Suppressor macrophage treated with lipopolysaccharide for 4 hours (primary cell): ENCODE measurements at regions not wholly inside any gene's neighbourhood (a gene's known extent, or its start where the extent isn't known, plus 50 kb on each side); places are given as distances from the start of the nearest gene placed in this dataset.
A peak's percentile ranks its signal among the peaks of the same experiment; 100 is the strongest.

Source experiments
- DNase-seq: peaks from one replicate; pipeline ENCODE4 v3.0.0-alpha.2; 2020

DNA sequence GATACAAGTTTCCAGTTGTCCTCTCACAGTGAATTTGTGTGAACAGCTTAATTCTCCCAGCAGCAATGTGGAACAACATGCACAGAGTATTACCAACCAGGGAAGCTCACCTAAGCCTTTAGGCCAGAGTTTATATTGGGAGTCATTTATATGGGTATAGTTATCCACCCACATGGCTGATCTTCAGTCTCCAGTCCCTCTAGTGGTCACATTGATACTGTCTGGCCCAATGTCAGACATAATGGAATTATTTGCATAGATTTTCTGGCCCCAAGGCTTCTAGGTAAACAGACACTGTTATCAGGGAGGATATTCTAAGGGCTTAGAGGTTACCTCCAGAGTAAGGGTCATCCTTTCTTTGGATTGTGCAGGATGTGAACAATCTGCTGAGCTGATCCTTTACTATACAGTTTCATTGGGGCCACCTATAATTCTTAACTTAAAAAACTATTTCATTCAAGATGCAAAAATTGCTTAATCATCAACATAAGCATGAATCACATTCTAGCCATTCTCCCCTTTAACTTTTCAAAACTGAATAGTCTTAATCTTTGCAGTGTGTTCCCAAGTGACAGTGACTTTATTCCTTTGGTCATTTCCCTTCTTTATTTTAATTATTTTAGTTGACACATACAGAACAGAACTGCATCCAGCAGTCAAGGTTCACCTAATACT is 210.9 kb downstream of the LTN1 start:
- no peak for DNase-seq

DNA sequence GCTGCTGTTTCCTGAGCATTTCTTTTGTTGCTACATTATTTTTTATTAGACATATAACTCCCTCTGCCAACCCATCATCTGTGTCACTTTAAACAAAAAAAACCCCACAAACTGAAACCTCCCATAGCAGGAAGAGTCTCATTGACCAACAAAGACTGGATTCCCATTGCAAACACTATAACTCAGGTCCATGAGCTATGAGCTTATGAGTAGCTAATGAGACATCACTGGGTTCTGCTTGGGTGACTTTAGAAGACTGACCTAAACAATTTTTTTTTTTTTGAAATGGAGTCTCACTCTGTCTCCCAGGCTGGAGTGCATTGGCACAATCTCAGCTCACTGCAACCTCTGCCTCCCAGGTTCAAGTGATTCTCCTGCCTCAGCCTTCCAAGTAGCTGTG is 212.8 kb downstream of the LTN1 start:
- no peak for DNase-seq

DNA sequence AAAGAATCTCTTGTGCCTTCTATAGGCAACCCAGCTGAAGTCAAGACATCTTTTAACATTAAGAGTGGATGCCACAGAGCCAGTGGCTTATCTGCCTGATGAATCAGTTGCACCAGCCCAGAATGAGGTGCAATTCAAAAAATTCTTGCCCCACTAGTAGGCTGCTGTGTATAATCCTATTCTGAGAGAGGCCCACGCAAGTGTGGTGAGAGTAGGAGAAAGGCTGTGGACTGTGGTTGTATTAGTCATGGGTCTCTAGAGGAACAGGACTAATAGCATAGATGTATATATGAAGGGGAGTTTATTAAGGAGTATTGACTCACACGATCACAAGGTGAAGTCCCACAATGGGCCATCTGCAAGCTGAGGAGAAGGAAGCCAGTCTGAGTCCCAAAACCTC is 216.4 kb downstream of the LTN1 start:
- peak; percentile 4 for DNase-seq

DNA sequence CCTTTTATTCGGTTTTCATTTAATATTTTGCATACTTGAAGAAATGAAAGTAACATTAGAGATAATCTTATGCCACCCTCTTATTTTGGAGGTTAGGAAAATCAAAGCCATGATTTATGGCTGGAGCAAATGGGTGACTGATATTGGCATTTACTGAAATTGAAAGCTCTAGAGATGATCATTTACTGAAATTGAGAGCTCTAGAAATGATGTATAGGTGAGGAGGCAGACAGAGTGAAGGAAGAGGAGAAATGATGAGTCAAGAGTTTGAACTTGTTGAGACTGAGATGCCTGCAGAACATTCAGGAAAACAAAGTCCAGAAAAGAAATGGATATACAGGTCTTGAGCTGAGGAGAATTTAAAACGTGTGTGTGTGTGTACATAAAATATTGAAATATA is 217.6 kb downstream of the LTN1 start:
- no peak for DNase-seq

DNA sequence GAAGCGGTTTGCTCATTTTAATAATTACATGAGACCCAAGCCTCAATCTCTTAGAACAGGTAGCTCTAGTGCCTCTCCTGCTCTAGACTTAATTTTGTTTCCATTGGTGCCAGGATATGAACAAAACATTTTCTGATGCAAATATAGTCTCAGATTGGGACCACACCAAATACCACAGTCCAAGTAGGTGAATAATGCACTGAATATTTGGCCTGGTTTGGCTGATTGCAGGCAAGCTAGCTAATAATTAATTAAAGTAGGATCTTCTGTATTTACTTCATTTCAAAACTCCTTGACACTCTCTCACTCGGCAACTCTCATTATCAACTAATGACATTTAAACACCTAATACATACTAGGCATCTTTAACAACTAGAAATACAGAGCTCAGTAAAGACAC is 219.6 kb downstream of the LTN1 start:
- DNase-seq, result no peak

DNA sequence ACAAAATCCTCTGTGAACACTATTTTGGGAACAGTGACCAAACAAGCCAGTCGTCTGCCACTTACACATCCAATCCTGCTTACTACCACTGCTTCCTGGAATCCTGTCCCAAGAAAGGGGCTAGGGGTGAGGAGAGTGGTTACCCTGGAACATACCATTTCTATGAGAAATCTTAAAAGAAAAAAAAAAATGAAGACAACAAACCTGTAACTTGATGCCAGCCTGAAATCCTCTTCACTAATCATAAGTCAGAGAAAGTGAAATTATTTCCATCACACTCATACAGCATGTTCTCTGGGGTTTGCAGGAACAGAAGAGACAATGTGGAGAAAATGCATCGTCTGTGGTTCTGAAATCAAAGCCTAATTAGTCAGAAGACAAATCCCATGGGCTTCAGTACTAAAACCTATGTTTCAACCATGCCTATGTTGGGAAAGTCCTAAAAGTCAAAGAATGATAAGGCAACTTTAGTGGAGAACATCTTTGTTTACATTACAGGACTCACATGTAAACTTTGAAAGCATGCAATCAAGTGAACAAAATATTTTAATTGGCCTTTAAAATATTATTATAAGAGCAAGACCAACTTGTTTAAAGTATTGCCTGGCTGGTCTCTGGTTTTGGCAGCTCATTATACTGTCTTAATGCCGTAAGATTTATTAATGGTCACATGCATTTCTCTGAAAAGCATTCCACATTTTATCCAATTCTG is 220.7 kb downstream of the LTN1 start:
- DNase-seq, result no peak

DNA sequence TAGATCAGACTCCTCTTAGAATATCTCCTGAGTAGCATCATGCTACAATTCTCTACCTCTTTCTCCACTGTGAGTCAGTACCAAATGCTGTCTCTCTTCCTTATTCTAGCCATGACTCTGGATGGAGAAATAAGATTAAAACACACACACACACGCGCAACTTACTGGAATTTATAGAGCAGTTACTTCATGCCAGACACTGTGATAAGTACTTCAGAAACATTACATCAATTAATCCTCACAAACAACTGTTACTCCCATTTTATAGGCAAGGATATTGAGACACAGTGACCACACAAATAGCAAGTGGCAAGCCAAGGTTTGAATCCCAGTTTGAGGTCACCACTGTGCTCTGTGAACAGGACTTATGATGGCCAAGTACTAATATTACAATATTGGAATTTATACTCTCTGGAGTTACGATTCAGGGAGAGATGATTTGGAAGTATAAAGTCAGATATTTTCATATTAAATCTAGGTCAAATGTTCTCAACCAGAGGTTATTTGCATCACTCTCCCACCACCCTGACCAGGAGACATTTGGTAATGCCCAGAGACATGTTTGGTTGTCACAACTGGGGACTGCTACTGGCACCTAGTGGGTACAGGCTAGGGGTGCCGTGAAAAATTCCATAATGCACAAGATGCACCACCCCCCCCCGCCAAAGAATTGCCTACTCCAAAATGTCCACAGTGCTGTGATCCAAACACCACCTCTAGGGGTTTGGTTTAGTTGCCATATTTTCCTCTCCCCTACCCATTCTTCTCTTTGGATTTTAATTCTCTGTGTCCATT is 221.6 kb downstream of the LTN1 start:
- DNase-seq, result no peak

DNA sequence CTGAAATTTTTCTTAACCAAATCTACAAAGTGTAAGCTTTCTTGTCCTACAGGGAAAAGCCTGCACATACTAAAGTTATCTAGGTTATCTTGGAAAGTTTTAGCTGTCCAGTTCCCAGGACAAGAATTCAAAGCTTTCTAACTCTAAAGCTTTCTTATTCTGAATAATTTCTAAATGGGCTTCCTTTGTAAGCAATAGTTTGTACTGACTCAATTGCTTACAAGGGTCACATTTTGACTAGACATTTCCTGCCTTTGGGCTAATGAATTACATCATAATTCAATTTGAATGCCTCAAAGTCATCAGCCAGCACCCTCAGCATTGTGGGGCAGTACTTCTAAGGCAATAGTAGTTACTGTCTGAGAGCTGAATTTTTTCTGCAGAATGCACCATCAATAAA is 223.0 kb downstream of the LTN1 start:
- no peak for DNase-seq

DNA sequence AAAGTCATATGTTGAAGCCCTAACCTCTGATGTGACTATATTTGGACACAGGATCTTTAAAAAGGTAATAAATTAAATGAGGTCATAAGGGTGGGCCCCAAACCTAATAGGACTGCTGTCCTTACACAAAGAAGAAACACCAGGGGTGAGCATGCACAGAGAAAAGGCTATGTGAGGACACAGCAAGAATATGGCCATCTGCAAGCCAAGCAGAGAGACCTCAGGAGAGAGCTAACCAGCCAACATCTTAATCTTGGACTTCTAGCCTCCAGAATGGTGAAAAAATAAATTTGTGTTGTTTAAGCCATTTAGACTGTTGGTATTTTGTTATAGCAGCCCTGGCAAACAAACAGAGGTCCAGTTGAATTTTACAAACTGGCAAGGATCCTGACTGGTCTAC is 223.9 kb downstream of the LTN1 start:
- DNase-seq, result no peak

DNA sequence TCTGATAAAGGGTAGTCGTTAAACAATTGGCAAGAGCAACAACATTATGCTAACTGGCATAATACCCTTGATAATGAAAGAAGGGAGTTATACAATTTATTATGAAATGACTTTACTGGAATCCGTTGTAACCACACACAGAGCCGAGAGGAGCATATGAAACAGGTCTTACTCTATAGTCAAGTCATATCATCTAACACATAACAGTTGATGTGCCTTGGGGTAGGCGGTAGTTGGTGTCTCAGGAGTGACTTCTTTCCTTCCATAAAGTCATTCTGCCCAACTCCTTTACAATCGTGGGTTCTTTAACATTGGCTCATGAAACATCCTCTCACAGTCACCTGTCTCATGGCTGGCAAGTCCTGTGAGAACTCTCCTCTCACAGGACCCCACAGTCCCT is 225.2 kb downstream of the LTN1 start:
- DNase-seq, result no peak

DNA sequence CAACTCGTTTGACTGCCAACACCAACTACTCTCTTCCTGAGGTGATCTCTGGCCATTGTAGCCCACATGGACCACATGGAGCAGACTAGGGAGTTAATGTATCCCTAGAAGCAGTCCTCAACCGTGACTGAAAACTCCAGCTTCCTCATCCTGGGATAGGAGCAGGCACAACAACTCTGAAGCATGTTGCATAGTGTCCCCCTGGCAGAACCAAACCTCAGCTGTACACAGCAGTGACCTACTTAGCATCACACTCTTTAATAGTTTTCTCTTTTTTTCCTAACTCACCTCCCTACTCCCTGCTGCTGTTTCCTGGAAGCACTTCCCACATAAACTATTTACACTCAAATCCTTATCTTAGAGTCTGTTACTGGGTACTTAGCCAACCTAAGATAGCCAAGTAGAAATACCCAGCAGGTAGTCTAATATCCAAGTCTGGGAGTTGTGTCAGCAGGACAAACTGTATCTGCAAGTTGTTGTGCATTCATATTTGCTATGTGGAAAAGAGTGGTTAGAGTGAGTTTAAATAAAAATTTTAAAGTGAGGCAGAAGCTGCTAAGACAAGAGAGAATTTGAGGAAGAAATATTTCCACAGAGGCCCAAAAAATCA is 228.8 kb downstream of the LTN1 start:
- no peak for DNase-seq

DNA sequence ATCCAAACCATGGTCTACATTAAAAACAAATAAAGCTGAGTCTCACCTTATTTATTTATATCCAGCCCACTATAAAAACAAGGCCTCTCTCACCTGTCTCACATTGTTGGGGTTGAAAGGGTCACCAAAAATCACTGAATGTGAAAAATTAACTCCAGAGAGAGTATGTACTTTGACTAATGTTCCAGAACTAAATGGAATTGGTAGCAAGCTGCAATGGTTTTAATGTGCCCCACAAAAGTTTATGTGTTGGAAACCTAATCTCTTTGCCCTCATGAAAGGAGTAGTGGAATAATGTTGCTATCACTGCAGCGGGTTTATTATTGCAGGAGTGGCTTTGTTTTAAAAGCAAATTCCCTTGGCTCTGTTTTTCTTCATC is 230.3 kb downstream of the LTN1 start:
- no peak for DNase-seq

DNA sequence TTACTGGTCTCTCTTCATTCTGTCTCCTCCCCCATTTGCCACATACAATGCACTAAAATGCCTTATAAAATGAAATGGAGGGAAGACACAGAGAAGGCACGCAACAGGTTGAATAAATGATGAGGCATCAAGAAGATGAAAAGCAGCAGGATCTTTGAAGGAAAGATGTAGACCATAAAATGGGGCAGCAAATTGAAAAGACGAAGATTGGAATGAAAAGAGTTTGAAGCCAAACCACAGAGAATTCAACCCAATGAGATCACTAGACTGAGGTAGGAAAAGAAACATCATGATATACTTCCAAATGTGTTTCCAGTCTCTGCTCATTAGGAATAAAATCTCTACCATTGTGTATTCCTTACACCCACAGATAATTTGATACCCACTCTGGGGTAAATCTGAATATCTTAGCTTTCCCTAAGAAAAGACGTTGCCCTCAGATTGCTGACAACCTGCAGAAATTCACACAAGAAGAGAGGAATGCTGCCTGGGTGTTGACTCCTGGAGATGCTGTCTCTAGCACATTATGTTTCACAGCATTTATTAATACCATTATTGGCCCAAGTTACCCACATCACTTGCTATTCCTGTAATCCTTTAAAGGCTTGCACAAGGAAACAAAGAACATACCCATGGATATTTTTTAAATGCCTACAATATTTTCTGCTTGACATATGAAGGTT is 230.9 kb downstream of the LTN1 start:
- no peak for DNase-seq

DNA sequence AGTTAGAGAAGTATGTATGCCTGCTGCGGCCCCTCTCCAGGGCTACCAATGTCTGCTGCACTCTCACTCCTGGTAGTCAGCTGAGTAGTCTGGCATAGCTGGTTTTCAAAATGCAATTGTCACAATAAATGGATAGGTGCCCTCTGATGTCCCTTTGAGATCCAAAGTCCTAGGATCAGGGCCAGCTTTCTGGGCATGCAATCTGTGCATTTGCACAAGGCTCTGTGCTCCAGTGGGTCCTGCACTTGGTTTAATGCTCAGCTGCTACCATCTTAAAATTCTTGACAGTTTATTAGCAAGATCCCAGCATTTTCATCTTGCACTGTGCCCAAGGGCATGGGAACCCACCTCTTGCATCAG is 233.8 kb downstream of the LTN1 start:
- DNase-seq, result no peak

DNA sequence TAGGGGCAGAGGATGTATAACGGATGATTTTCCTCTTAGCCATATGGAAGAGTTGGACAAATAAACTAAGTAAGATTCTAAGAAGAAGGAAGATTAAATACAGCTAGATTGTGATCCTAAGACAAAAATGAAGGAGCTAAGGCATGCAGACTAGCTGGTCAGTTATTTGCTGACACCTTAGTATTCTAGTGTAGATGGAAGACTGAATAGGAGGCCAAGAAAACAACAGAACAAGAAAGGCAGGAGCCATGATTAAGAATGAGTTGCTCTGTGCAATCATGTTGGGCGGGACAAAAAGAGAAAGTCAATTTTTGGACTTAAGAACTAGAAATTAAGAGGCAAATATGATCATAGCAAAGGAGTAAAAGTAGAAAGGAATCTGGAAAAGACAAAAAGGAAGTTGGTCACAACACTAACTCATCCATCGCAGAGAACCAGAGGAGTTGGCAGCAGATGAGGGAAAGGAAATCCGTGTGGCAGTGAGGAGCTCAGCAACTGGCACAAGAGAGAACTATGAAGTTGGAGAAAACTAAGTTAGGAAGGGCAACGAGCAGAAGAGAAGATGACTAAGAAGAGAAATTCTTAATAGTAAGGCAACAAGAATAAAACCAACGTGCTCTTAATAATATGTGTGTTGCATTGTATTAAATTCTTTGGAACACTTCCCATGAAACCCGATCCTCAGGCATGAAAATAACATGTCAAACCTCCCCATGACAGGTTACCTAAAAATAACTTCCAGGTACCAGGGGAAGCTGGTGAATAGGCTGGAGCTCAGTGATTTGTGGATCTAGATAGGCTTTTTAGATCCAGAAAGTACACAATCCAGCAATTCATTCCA is 234.4 kb downstream of the LTN1 start:
- no peak for DNase-seq

DNA sequence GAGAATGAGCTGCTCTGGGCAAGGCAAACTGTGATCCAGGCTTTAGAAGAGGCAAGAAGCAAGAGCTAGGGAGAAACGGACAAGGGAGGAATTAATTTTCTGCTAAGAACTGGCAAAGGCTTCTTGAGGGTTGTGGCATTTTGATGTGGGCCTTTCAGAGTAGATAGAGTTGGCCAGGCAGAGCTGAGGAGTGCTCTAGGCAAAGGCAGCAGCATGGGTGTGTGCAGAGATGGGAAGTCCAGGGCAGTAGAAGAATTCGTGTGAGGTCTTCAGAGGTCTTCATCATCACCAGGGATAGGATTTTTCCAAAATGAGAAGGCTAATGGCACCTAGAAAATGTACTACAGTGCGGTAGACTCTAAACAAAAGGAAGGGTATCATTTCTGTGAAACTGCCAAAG is 237.8 kb downstream of the LTN1 start:
- DNase-seq, result no peak

DNA sequence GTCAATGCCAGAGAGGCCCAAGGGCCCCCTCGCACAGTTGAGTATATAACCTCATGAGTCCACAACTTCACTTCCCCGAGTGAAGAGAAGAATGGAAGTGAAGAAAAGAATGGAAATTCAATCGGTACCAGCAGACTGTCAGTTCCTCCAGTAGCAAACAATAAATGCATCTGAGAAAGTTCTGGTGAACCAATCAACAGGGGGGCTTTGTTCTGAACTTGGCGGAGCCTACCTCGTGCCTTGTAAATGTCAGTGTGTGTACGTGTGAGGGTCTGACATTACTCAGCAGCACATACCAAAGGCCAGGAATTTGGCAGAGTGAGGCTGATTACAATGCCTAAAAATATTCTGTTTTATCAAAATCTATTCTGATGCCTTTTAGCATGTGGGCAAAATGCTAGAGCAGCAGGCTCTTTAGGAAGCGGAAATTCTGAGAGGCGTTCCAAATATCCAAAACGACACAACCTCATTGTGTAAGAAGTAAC is 238.5 kb downstream of the LTN1 start:
- no peak for DNase-seq

DNA sequence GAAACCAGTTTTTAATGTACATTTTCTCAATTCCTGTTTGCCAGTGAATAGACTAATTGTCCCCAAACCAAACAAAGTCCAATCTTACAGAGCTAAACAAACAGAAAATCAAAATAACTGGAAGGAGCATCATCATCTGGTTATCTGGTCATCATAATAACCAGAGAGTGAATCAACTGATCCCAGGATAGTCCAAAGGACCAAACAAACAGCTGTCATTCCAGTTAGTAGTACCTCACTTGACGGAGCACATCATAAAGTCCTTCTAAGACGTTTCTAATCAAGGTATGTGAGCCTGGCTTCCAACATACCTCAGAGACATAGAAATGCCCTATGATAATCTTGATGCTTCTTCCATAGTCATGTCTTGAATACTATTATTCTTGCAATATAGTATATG is 240.5 kb downstream of the LTN1 start:
- no peak for DNase-seq

DNA sequence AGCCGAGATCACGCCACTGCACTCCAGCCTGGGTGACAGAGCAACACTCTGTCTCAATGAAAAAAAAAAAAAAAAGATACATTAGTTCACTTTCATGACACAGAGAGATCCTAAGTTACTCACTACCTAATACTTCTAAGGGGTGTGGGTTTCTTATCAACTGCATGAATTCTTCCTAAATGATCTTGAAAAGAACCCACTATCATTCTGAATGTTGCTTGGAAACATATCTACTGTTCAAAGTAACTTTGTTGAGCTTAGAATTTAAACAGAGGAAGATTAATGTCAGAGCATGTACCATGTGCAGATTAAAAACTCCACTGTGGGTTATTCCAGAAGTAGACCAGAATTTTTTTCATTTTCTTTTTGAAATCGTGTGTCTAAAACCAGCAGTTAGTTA is 241.5 kb downstream of the LTN1 start:
- no peak for DNase-seq

DNA sequence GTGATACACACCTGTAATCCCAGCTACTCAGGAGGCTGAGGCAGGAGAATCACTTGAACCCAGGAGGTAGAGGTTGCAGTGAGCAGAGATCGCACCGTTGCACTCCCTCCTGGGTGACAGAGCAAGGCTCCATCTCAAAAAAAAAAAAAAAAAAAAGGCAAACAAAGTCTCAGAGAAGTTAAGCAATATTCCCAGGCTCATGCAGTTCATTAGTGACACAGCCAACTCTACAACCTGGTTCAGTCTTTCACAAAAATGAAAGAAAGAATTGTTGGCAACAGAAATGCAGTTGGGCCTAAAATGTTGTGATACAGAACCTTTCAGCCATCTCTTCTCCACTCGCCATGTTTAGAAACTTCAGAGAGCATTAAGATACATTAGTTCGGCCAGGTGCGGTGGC is 242.1 kb downstream of the LTN1 start:
- DNase-seq, result no peak

DNA sequence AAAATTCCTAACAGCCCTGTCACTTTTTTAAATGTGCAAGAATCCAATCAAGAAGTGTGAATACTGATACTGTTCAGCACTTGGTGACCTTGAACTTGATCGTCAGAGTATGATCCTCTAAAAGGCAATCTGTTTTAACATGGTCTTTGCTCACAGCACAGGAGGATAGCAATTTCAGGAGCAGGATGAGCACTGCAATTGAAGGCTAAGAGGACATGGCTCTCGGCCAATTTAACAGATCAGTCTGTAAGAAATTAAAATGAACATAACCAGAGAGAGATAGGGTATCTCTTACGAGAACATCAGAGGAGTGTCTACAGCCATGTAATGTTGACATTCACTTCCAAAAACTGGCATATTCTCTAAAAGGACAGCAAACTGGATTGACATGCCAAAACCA is 243.1 kb downstream of the LTN1 start:
- DNase-seq, result no peak

DNA sequence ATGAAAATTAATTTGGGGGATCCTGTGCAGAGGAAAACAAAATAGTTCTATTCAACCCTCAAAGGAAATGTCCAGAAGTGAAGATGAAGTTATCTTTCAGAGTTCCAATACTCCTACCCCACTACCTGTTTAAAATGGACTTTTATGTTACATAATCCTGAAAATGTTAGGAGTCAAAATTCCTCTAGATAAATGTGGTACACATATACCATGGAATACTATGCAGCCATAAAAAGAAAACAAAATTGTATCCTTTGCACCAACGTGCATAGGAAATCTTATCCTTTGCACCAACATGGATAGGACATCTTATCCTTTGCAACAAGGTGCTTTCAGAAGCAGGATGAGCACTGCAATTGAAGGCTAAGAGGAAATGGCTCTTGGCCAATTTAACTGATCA is 245.2 kb downstream of the LTN1 start:
- no peak for DNase-seq
